GM11168 (cell line): ENCODE measurements at regions not wholly inside any gene's neighbourhood (a gene's known extent, or its start where the extent isn't known, plus 50 kb on each side); places are given as distances from the start of the nearest gene placed in this dataset.
"Not testable (repeated sequence)": the region's sequence is repeated elsewhere in the genome, so short reads cannot be mapped to it uniquely, and the experiment has no call there.

ENCODE experiments used
- in situ Hi-C: fragments of 300-500 bp; cut with MboI; formaldehyde crosslinking; loops from one replicate; pipeline ENCODE4 v1.12.0; 2022; ENCODE audit warnings: low sequenced_read_pairs; ENCODE audit not compliant: unreplicated experiment

- in situ Hi-C loops: loop anchor here (25.0 kb wide), 1 partner anchor 943 kb away; no protein-coding TSS in a partner anchor
Observed at GRCh38 chr5:163569284-163569683, 63.9 kb downstream of the MAT2B start.

- in situ Hi-C loops: loop anchor here (25.0 kb wide), 1 partner anchor 941 kb away; no protein-coding TSS in a partner anchor
Observed at GRCh38 chr5:163571744-163572143, 66.3 kb downstream of the MAT2B start.

- in situ Hi-C loops: loop anchor here (25.0 kb wide), 1 partner anchor 938 kb away; no protein-coding TSS in a partner anchor
Observed at GRCh38 chr5:163574472-163575440, 69.3 kb downstream of the MAT2B start.

- in situ Hi-C loops: no loop called here
Observed at GRCh38 chr5:163578652-163579051, 73.2 kb downstream of the MAT2B start.

GRCh38 chr5:163579729-163580128 lies 74.3 kb downstream of the MAT2B start:
- in situ Hi-C loops: no loop called here

- in situ Hi-C loops: no loop called here
Observed at GRCh38 chr5:163580516-163580915, 75.1 kb downstream of the MAT2B start.

GRCh38 chr5:163583491-163584153 lies 78.2 kb downstream of the MAT2B start:
- in situ Hi-C loops: not testable (repeated sequence)

- in situ Hi-C loops: no loop called here
Observed at GRCh38 chr5:163585206-163585605, 79.8 kb downstream of the MAT2B start.

GRCh38 chr5:163586531-163586956 lies 81.1 kb downstream of the MAT2B start:
- in situ Hi-C loops: no loop called here

GRCh38 chr5:163594951-163595350 lies 89.5 kb downstream of the MAT2B start:
- in situ Hi-C loops: no loop called here

- in situ Hi-C loops: no loop called here
Observed at GRCh38 chr5:163595932-163596607, 90.7 kb downstream of the MAT2B start.

- in situ Hi-C loops: no loop called here
Observed at GRCh38 chr5:163596608-163597315, 91.3 kb downstream of the MAT2B start.

- in situ Hi-C loops: no loop called here
Observed at GRCh38 chr5:163604013-163604412, 98.6 kb downstream of the MAT2B start.

GRCh38 chr5:163607256-163607655 lies 101.8 kb downstream of the MAT2B start:
- in situ Hi-C loops: no loop called here

- in situ Hi-C loops: no loop called here
Observed at GRCh38 chr5:163608621-163609020, 103.2 kb downstream of the MAT2B start.

- in situ Hi-C loops: no loop called here
Observed at GRCh38 chr5:163609910-163610309, 104.5 kb downstream of the MAT2B start.

- in situ Hi-C loops: no loop called here
Observed at GRCh38 chr5:163612358-163613149, 107.1 kb downstream of the MAT2B start.

GRCh38 chr5:163613150-163613442 lies 107.7 kb downstream of the MAT2B start:
- in situ Hi-C loops: no loop called here

GRCh38 chr5:163614787-163615186 lies 109.4 kb downstream of the MAT2B start:
- in situ Hi-C loops: no loop called here
